ENCODE measurements at regions not wholly inside any gene's neighbourhood (a gene's known extent, or its start where the extent isn't known, plus 50 kb on each side); places are given as distances from the start of the nearest gene placed in this dataset.
"Not testable (repeated sequence)": the region's sequence is repeated elsewhere in the genome, so short reads cannot be mapped to it uniquely, and the experiment has no call there.

- no peaks in the 10 kb centered on the region for H3K36me3 Mint-ChIP-seq (ENCODE audit: insufficient read depth)
Observed at GRCh38 chr15:60264566-60264965, 133.2 kb downstream of the ANXA2 start.

GRCh38 chr15:60265057-60265456 lies 132.7 kb downstream of the ANXA2 start:
- H3K9me3 Mint-ChIP-seq: no peaks in the 10 kb centered on the region
- ATAC-seq (no peak), DNase-seq (no peak)
- H3K36me3 Mint-ChIP-seq (ENCODE audit: insufficient read depth): no peaks in the 10 kb centered on the region
- H3K4me3 Mint-ChIP-seq: no peak overlapping the region
- H3K27me3 Mint-ChIP-seq (ENCODE audit: low read depth): peaks cover 10% of the 10 kb centered on the region
- no peaks in the 10 kb centered on the region for H3K4me1 Mint-ChIP-seq (ENCODE audit: low read depth)

More at GRCh38 chr15:60264566-60264965, 133.2 kb downstream of the ANXA2 start:
- H3K9me3 Mint-ChIP-seq: no peaks in the 10 kb centered on the region
- ATAC-seq (no peak), DNase-seq (no peak)
- H3K4me3 Mint-ChIP-seq: no peak overlapping the region
- peaks cover 9% of the 10 kb centered on the region for H3K27me3 Mint-ChIP-seq (ENCODE audit: low read depth)
- no peaks in the 10 kb centered on the region for H3K4me1 Mint-ChIP-seq (ENCODE audit: low read depth)

- H3K4me3 Mint-ChIP-seq: no peak overlapping the region
- H3K4me1 Mint-ChIP-seq (ENCODE audit: low read depth): no peaks in the 10 kb centered on the region
- no peak for ATAC-seq
- H3K27me3 Mint-ChIP-seq (ENCODE audit: low read depth): peaks cover 16% of the 10 kb centered on the region
- H3K36me3 Mint-ChIP-seq (ENCODE audit: insufficient read depth): peaks cover 2% of the 10 kb centered on the region
- DNase-seq: no peak
- peaks cover 14% of the 10 kb centered on the region for H3K9me3 Mint-ChIP-seq
Observed at GRCh38 chr15:60272623-60273022, 125.2 kb downstream of the ANXA2 start.

GRCh38 chr15:60275624-60276023 lies 122.2 kb downstream of the ANXA2 start:
- peaks cover 20% of the 10 kb centered on the region for H3K27me3 Mint-ChIP-seq (ENCODE audit: low read depth)
- no peak overlapping the region for H3K4me3 Mint-ChIP-seq
- H3K36me3 Mint-ChIP-seq (ENCODE audit: insufficient read depth): peaks cover 2% of the 10 kb centered on the region
- DNase-seq (no peak), ATAC-seq (no peak)
- H3K4me1 Mint-ChIP-seq (ENCODE audit: low read depth): no peaks in the 10 kb centered on the region
- H3K9me3 Mint-ChIP-seq: peaks cover 14% of the 10 kb centered on the region

GRCh38 chr15:60278879-60279278 lies 118.9 kb downstream of the ANXA2 start:
- H3K9me3 Mint-ChIP-seq: peaks cover 14% of the 10 kb centered on the region
- DNase-seq (no peak), ATAC-seq (no peak)
- H3K27me3 Mint-ChIP-seq (ENCODE audit: low read depth): peaks cover 23% of the 10 kb centered on the region
- peaks cover 2% of the 10 kb centered on the region for H3K36me3 Mint-ChIP-seq (ENCODE audit: insufficient read depth)
- H3K4me1 Mint-ChIP-seq (ENCODE audit: low read depth): no peaks in the 10 kb centered on the region
- H3K4me3 Mint-ChIP-seq: no peak overlapping the region

DNA sequence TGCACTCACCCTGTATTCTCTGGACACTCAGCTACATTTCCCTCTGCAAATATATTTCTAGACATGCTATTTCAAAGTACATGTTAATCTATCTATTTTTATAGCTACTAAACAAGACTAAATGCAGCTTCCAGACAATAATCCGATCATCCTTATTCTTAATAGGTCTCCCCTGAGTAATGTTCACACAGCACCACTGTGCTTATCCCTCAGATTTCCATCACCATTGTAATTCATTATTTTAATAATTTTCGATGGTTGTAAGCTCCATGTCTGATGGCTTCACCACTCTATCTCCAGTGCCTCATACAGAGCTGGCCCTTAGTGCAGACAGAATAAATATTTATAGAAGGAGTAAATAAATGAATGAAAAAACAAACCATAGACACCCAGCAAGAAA lies 117.5 kb downstream of the ANXA2 start:
- Mint-ChIP-seq H3K9me3 (peaks cover 11% of the 10 kb centered on the region), H3K4me3 (no peak overlapping the region), H3K4me1 (ENCODE audit: low read depth) (no peaks in the 10 kb centered on the region), H3K27me3 (ENCODE audit: low read depth) (peaks cover 26% of the 10 kb centered on the region), H3K36me3 (ENCODE audit: insufficient read depth) (peaks cover 2% of the 10 kb centered on the region)
- no peak for ATAC-seq
- no peak for DNase-seq

DNA sequence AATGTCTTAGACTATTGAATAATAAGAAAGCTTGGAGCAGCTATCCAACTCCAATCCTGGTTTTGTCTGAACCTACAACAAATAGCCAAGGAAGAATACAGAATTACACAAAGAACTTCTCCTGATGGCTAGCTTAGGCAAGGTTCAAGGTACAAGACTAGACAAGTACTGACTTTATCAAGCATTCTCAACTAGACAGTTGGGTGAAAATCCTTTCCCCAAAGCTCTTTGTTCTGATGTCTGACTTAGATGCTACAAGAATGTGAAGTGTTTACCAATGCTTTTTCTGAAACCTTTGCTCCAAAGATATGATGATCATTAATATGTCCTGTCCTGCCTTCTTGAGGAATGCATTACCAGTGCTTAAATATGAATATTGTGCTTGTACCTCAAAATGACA lies 113.8 kb downstream of the ANXA2 start:
- Mint-ChIP-seq H3K4me1 (ENCODE audit: low read depth) (no peaks in the 10 kb centered on the region), H3K36me3 (ENCODE audit: insufficient read depth) (no peaks in the 10 kb centered on the region)

GRCh38 chr15:60295901-60296300 lies 101.9 kb downstream of the ANXA2 start:
- not testable (repeated sequence) for ATAC-seq; H3K4me3 Mint-ChIP-seq; H3K4me1 Mint-ChIP-seq (ENCODE audit: low read depth)

More for the DNA sequence above, 113.8 kb downstream of the ANXA2 start:
- ATAC-seq (no peak), DNase-seq (no peak)
- no peak overlapping the region for H3K4me3 Mint-ChIP-seq
- H3K27me3 Mint-ChIP-seq (ENCODE audit: low read depth): peaks cover 23% of the 10 kb centered on the region
- peaks cover 6% of the 10 kb centered on the region for H3K9me3 Mint-ChIP-seq

GRCh38 chr15:60297047-60297446 lies 100.7 kb downstream of the ANXA2 start:
- DNase-seq (no peak), ATAC-seq (peak; percentile 32 to 46)
- Mint-ChIP-seq H3K27me3 (ENCODE audit: low read depth) (peaks cover 4% of the 10 kb centered on the region), H3K4me1 (ENCODE audit: low read depth) (no peaks in the 10 kb centered on the region), H3K4me3 (no peak overlapping the region), H3K9me3 (no peaks in the 10 kb centered on the region), H3K36me3 (ENCODE audit: insufficient read depth) (no peaks in the 10 kb centered on the region)

More at GRCh38 chr15:60295901-60296300, 101.9 kb downstream of the ANXA2 start:
- not testable (repeated sequence) for H3K9me3 Mint-ChIP-seq; H3K27me3 Mint-ChIP-seq (ENCODE audit: low read depth); DNase-seq; H3K36me3 Mint-ChIP-seq (ENCODE audit: insufficient read depth)

Measured in activated T-cell treated with anti-CD3 and anti-CD28 coated beads, Interleukin-2, amount 50 U/mL, for 4 hours (primary cell).